Endometrial microvascular endothelial cells (primary cell): ENCODE measurements at regions not wholly inside any gene's neighbourhood (a gene's known extent, or its start where the extent isn't known, plus 50 kb on each side); places are given as distances from the start of the nearest gene placed in this dataset.

ENCODE experiments used
- in situ Hi-C: cut with HindIII; loops from 2 replicates; pipeline ENCODE4 v1.10.0; 2017; ENCODE audit warnings: low sequenced_read_pairs, low pct_unique_long_range_greater_than_20kb; ENCODE audit errors: inconsistent ontology term

GRCh38 chr9:109830545-109830944 lies 50.5 kb downstream of the PALM2AKAP2 start:
- in situ Hi-C loops: no loop called here

GRCh38 chr9:109831998-109832658 lies 52.1 kb downstream of the PALM2AKAP2 start:
- in situ Hi-C loops: no loop called here

GRCh38 chr9:109834855-109835254 lies 54.9 kb downstream of the PALM2AKAP2 start:
- in situ Hi-C loops: no loop called here

GRCh38 chr9:109843641-109844040 lies 63.6 kb downstream of the PALM2AKAP2 start:
- in situ Hi-C loops: no loop called here

GRCh38 chr9:109845226-109845625 lies 65.2 kb downstream of the PALM2AKAP2 start:
- in situ Hi-C loops: no loop called here

- in situ Hi-C loops: no loop called here
These were observed 66.8 kb downstream of the PALM2AKAP2 start for GRCh38 chr9:109846776-109847175.

GRCh38 chr9:109852556-109852955 lies 72.6 kb downstream of the PALM2AKAP2 start:
- in situ Hi-C loops: no loop called here

- in situ Hi-C loops: no loop called here
These were observed 75.5 kb downstream of the PALM2AKAP2 start for GRCh38 chr9:109855540-109855939.

- in situ Hi-C loops: no loop called here
These were observed 76.8 kb downstream of the PALM2AKAP2 start for GRCh38 chr9:109856785-109857184.

- in situ Hi-C loops: no loop called here
These were observed 77.3 kb downstream of the PALM2AKAP2 start for GRCh38 chr9:109857336-109857735.

GRCh38 chr9:109859447-109859846 lies 79.4 kb downstream of the PALM2AKAP2 start:
- in situ Hi-C loops: no loop called here

GRCh38 chr9:109860521-109860920 lies 80.5 kb downstream of the PALM2AKAP2 start:
- in situ Hi-C loops: no loop called here

GRCh38 chr9:109861499-109861898 lies 81.5 kb downstream of the PALM2AKAP2 start:
- in situ Hi-C loops: no loop called here

GRCh38 chr9:109861918-109862317 lies 81.9 kb downstream of the PALM2AKAP2 start:
- in situ Hi-C loops: no loop called here

GRCh38 chr9:109862452-109862851 lies 82.5 kb downstream of the PALM2AKAP2 start:
- in situ Hi-C loops: no loop called here

- in situ Hi-C loops: no loop called here
These were observed 84.0 kb downstream of the PALM2AKAP2 start for GRCh38 chr9:109863961-109864360.

GRCh38 chr9:109865521-109865920 lies 85.5 kb downstream of the PALM2AKAP2 start:
- in situ Hi-C loops: no loop called here

- in situ Hi-C loops: no loop called here
These were observed 88.2 kb downstream of the PALM2AKAP2 start for GRCh38 chr9:109868207-109868606.

GRCh38 chr9:109868722-109869121 lies 88.7 kb downstream of the PALM2AKAP2 start:
- in situ Hi-C loops: no loop called here

GRCh38 chr9:109870365-109870764 lies 90.4 kb downstream of the PALM2AKAP2 start:
- in situ Hi-C loops: no loop called here

GRCh38 chr9:109872901-109873300 lies 92.9 kb downstream of the PALM2AKAP2 start:
- in situ Hi-C loops: no loop called here
